GM21528 (cell line): ENCODE measurements at regions not wholly inside any gene's neighbourhood (a gene's known extent, or its start where the extent isn't known, plus 50 kb on each side); places are given as distances from the start of the nearest gene placed in this dataset.
"Not testable (repeated sequence)": the region's sequence is repeated elsewhere in the genome, so short reads cannot be mapped to it uniquely, and the experiment has no call there.

Experiments used
- ATAC-seq: cut with Tn5 transposase; IDR thresholded peaks from one replicate; pipeline ENCODE4 v1.9.1; 2021; ENCODE audit warnings: mild to moderate bottlenecking, moderate library complexity; ENCODE audit not compliant: unreplicated experiment, low FRiP score

DNA sequence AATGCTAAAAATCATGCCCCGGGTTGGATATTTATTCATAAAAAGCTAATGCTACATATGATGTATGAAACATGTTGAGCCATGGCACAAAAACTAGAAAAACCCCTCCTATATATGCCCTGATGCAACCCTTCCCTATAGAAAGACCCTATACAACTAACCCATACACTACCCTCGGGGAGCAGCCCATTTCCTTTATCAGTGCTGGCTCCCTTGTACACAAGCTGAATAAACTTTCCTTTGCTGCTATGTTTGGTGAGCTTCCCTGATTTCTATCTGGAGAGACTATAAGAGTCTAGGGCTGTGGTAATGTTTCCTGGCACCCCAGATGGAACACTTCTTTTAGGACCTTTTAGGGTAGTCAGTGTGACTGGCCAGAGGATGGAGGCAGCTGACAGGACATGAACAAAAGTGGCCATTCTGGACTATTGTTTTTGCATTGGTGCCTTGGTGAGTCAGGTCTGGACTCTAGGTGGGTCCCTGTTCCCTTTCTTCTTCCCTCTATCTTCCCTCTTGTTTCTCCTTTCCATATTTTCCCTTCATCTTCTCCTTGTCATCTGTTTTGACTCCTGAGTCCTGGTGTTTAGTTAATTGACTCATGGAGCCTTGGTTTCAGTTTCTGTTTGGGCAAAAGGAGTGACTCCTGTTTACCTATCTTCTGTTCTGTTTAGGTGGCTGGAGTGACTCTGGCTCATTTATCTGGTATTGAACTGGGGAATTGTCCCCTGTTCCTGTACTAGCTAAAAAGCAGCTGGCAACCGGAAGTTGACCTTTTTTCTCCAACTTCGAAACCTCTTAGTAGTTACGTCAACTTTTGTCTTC is 1321.8 kb upstream of the PCDH9 start:
- ATAC-seq, result no peak

GRCh38 chr13:68550330-68550729 is 1320.2 kb upstream of the PCDH9 start:
- no peak for ATAC-seq

DNA sequence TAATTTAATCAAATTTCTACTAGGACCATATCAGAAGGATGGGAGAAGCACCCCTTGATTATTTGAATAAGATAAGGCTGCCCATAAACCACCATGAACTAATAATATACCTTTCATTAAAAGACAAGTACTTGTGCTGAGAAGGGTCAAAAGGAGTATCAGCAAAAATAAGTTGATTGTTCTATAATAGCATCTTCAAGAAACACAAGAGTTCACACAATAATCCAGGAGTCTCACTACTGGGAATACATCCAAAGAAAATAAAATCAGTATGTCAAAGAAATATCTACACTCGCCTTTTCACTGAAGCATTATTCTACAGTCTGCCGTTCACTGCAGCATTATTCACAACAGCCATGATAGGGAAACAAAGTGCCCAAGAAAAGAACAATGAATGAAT is 1310.1 kb upstream of the PCDH9 start:
- no peak for ATAC-seq

DNA sequence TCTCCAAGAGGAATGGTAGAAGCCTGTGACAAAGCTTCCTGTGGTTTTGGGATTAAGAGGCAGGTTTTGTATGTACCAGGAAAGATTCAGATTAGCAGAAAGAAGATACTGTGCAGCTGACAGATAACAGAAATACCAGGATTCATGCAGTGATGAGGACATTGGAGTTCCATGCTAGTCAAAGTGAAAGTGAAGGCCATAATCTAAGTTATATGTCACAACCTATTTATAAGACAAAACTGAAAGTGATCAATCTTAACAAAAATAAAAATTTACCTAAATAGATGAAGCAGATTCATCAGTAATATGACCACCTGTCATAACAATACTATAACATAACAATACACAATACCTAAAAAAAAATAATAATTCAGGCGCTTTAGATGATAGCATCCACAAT is 1305.2 kb upstream of the PCDH9 start:
- no peak for ATAC-seq

- not testable (repeated sequence) for ATAC-seq
Measured at GRCh38 chr13:68527167-68527566, 1297.0 kb upstream of the PCDH9 start.

DNA sequence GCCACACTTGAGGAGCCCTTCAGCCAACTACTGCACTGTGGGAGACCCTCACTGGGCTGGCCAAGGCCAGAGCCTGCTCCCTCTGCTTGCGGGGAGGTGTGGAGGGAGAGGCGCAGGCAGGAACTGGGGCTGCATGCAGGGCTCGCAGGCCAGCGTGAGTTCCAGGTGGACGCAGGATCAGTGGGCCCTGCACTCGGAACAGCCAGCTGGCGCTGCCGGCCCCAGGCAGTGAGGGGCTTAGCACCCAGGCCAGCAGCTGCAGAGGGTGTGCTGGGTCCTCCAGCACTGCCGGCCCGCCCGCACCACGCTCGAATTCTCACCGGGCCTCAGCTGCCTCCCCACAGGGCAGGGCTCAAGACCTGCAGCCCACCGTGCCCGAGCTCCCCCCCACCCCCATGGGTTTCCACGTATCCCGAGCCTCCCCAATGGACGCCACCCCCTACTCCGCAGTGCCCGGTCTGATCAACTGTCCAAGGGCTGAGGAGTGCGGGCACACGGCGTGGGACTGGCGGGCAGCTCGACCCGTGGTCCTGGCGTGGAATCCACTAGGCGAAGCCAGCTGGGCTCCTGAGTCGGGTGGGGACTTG is 1293.8 kb upstream of the PCDH9 start:
- ATAC-seq, result no peak

GRCh38 chr13:68522184-68522583 is 1292.0 kb upstream of the PCDH9 start:
- ATAC-seq, result no peak

DNA sequence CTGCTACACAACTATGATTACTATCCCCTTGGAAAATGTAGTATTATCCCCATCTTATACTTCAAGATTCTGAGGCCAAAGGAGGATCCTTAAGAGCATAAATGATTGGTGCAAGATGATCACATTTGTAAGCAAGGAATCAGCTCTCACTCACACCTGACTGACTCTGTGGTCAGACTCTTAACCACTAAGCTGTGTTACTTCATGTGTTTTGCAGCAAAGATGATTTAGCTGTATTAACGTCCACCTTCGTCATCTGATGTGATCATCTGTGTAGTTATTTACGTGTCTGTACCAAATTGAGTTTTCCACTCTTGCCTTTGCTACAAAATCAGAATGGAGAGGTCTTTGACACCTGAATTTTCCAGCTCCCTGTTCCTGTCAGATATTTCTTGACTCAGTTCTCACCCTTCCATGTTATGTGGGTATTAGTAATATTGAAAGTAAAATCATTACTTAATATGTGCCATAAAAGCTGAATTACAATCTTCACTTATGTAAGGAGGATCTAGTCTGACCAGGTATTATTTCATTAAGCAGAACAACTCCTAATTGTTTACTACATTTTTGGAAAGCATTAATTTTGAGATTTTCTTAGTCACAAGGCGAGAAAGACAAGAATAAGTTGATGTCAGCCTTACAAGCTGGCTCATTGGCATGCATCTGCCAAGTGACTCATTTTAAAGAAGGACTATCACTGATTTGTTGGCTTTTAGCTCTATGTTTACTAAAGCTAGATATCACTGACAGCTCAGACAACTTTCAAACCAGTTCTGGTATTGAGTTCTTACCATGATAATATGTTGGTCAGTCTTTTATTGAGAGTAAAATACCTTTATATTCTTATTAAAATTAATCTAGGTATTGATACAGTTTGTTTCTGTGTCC is 1279.8 kb upstream of the PCDH9 start:
- ATAC-seq, result peak; percentile 63

GRCh38 chr13:68506888-68507551 is 1276.9 kb upstream of the PCDH9 start:
- ATAC-seq, result no peak

DNA sequence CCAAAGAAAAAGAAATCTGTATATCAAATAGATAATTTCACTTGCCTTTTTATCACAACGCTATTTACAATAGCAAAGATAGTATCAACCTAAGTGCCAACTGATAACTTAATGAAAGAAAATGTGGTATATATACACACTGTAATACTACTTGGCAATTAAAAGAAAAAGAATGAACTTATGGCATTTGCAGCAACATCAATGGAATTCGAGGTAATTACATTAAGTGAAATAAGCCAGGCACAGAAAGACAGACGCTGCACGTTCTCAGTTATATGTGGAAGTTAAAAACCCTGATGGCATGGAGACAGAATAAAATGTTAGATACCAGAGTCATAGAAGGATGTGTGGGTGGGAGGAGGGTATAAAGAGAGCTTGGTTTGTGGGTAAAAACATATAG is 1260.5 kb upstream of the PCDH9 start:
- ATAC-seq, result no peak

GRCh38 chr13:68481130-68481529 is 1251.0 kb upstream of the PCDH9 start:
- no peak for ATAC-seq

- no peak for ATAC-seq
Measured at GRCh38 chr13:68473834-68474326, 1243.7 kb upstream of the PCDH9 start.

GRCh38 chr13:68467160-68467559 is 1237.0 kb upstream of the PCDH9 start:
- ATAC-seq, result no peak

GRCh38 chr13:68440874-68441273 is 1210.7 kb upstream of the PCDH9 start:
- no peak for ATAC-seq

DNA sequence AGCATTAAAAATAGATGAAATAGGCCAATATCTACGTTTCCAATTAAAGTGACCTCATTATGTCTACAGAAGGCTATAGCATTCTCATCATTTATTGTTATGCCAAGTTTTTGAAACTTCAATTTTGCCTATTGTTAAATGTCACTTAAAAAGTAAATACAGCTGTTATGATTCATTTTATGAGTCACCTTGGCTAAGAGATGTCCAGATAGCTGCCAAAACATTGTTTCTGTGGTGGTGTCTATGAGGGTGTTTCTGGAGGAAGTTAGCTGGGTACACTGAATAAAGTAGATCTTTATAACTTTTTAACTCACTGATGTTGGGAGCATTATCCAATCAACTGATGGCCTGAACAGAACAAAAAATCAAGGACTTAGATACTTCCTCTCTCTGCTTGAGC is 1209.7 kb upstream of the PCDH9 start:
- ATAC-seq, result no peak

GRCh38 chr13:68428292-68428691 is 1198.2 kb upstream of the PCDH9 start:
- ATAC-seq, result no peak

DNA sequence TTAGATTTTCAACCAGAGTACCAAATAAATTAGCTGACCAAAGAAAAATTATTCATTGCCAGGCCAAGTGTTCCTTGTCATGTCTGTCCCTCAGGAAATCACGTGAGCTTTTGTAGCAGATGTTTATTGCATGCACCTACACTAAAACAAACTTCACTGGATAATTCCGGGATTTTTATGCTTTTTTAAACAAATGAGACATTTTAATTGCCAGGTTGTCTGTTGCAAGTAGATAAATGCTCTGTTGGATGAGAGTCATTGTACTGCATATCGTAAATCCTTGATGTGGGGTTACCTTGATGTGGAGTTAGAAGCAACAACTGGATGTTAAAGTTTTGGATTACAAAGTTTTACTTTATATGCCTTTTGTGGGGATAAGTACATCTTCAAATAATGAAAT is 1187.7 kb upstream of the PCDH9 start:
- no peak for ATAC-seq

DNA sequence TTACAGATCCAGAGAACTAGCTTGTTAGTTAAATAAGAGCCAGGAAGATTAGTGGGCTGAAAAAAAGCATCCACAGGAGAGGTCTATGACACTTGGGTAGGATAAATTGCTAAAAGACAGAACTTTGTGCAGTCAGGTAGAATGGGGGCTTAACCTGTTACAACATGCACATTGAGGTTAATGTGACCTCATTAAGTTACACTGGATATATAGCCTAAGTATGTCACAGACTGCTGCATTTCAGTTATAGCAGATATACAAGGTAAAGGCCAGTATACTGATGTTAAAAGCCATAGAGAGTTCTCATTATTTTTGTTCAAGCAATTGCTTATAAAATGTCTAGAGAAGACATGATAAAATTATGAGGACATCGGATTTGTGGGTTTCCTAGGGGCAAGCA is 1179.9 kb upstream of the PCDH9 start:
- ATAC-seq, result no peak

DNA sequence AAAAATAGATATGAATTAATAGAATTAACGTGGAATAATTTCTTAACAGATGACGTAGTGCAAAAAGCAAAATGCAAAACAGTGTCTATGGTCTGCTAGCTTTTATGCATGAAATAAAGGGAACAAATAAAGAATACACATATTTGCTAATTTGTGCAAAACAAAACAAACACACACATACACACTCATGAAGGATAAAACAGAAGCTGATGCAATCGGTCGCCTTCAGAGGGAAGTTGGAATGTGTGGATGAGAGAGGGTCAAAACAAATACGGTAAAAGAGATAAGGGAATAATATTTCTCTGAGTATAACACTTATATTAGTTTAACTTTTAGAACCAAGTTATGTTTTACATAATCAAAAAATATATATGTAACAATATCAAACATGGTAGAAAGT is 1160.9 kb upstream of the PCDH9 start:
- no peak for ATAC-seq

GRCh38 chr13:68386808-68387207 is 1156.7 kb upstream of the PCDH9 start:
- ATAC-seq, result no peak
